Loucy (cell line): ENCODE measurements at regions not wholly inside any gene's neighbourhood (a gene's known extent, or its start where the extent isn't known, plus 50 kb on each side); places are given as distances from the start of the nearest gene placed in this dataset.

ENCODE experiments used
- EZH2phosphoT487 ChIP-seq: fragments of 200-600 bp; IDR thresholded peaks from 2 replicates; pipeline ENCODE4 v1.6.1; 2018; ENCODE audit warnings: antibody characterized with exemption, mild to moderate bottlenecking, moderate library complexity, borderline replicate concordance
- TF ChIP-seq, protein P1 (sequence below): fragments of 200-600 bp; sonication (generic); conservative IDR thresholded peaks from 2 replicates; pipeline ENCODE4 v1.5.1; 2014; ENCODE audit warnings: mild to moderate bottlenecking, antibody characterized with exemption, low read length

- TF ChIP-seq, protein P1, sequence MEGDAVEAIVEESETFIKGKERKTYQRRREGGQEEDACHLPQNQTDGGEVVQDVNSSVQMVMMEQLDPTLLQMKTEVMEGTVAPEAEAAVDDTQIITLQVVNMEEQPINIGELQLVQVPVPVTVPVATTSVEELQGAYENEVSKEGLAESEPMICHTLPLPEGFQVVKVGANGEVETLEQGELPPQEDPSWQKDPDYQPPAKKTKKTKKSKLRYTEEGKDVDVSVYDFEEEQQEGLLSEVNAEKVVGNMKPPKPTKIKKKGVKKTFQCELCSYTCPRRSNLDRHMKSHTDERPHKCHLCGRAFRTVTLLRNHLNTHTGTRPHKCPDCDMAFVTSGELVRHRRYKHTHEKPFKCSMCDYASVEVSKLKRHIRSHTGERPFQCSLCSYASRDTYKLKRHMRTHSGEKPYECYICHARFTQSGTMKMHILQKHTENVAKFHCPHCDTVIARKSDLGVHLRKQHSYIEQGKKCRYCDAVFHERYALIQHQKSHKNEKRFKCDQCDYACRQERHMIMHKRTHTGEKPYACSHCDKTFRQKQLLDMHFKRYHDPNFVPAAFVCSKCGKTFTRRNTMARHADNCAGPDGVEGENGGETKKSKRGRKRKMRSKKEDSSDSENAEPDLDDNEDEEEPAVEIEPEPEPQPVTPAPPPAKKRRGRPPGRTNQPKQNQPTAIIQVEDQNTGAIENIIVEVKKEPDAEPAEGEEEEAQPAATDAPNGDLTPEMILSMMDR = no peak
- TF ChIP-seq EZH2phosphoT487 = no peak
Measured at GRCh38 chr10:2754943-2755342, 312.4 kb upstream of the PFKP start.
